HG03196 (cell line): ENCODE measurements at regions not wholly inside any gene's neighbourhood (a gene's known extent, or its start where the extent isn't known, plus 50 kb on each side); places are given as distances from the start of the nearest gene placed in this dataset.

Experiments used
- ATAC-seq: cut with Tn5 transposase; IDR thresholded peaks from one replicate; pipeline ENCODE4 v1.9.1; 2021; ENCODE audit not compliant: unreplicated experiment

DNA sequence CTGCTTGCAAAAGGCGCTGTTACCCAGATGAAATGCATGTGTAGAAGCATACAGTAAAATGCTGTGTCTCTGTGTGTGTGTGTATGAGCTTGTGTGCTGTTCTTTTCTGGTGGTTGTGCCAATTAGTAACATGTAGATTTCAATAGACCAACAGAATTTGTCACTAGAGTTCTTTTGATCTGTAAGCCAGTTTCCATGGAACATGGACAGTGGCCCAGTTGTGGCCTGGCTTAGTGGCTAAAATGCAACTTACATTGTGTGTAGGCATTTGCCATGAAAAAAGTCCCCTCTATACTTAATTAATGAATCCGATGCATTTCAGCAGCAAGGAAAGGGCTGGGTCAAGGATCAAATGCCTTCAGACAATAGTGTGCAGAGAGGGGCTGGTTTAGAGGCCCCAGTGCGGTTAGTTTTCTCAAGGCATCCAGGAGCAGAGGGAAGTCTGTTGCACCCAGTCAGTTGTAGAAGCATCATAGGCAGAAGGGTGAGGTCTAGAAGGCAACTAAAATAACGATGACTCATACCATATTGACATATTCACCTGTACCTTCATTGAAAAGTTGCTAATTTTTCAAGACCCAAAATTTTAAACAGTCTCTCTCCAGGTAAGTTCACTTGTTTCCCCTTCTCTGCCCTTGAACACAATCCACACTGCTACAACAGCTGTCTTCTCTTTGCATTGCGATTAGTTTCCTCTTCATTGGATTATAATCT is 366.9 kb upstream of the SPRED2 start:
- no peak for ATAC-seq

- no peak for ATAC-seq
These were observed 366.2 kb upstream of the SPRED2 start for GRCh38 chr2:65798641-65799040.

GRCh38 chr2:65794994-65795393 is 362.6 kb upstream of the SPRED2 start:
- no peak for ATAC-seq

DNA sequence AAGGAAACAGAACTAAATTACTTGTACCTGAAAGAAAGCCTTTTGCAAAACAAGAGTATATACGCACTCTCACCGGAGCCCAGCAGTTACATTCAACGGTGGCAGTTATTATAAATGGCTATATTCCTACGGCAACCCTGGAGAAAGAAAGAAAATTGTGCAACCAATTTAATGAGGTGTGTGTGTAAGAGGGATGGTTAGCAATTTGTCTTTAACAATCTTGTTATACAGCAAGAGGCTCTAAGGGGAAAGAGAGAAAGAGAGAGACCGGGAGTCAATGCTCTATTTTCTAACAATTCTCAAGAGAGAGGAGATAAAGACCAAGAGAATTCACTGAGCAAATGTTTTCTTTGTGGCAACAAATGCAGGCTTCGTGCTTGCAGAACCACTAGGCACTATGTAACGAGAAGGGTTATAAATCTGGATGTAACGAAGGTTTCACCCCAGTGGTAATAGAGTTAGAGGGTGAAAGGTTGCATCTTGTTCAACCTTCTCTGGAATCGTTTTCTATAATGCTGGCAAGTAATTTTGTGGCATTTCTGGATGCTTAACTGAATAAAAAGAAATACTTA is 359.1 kb upstream of the SPRED2 start:
- ATAC-seq = no peak

DNA sequence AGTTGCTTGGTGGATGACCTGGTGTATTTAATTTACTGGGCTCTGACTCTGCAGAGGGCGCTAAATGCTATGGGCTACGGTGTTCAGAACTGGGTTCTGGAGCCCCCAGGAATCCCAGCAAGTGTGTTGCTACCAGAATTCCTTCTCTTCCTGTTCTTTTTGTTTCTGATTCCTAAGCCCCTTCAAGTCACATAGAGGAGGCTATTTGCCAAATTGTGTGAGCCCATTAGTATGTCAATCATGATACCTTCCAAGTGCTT is 358.2 kb upstream of the SPRED2 start:
- ATAC-seq = no peak

DNA sequence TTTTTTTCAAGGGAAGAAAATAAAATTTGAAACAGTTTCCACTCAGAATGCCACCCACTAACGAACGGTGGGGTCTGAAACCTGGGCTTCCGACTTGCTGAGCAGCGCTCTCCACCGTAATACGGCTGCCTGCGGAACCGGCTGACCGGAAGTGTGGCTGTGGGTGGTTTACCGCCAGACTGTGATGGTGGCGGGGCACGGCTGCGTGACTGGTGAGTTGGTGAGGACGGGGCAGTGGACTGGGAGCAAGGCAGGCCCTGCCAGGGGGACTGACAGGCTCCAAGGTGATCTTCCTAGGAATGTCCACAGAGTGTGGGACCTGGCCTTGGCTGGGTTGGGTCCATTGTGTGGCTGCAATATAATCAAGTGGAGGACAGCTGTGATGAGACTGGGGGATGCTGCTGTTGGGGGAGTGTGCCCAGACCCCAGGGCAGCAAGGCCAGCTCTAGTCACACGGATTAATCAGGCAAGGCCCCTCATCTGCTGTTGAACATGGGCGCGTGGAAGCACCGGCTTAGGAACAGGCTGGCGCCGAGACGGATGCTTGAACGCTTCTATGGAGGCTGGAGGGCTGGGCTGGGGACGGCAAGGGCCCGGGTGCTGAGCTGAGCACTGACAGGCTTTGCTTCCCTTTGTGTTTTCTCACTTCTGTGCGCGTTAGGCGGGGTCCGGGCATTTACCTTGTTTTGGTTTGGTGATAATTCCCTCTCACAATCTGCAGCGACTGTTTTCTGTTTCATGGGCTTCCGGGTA is 357.7 kb upstream of the SPRED2 start:
- no peak for ATAC-seq

GRCh38 chr2:65788556-65788955 is 356.2 kb upstream of the SPRED2 start:
- ATAC-seq = no peak

DNA sequence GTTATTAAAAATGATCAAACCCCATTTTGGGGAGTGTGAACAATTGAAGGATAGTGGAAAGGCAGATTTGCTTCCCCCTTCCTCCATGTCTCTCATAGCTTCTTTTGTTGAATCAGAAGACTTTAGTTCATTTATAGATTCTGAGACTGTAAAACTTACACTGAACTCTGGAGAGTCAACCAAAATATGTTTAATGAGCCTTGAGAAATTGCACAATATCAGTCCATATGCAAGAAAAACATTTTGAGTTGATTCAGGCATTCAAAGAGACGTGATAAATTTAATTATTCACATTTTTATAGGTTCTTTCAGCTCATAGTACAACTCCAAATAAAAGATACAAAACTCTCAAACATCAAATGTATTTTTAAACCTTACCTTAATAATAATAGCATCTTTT is 354.4 kb upstream of the SPRED2 start:
- ATAC-seq = no peak

GRCh38 chr2:65786007-65786717 is 353.8 kb upstream of the SPRED2 start:
- no peak for ATAC-seq

- no peak for ATAC-seq
These were observed 350.7 kb upstream of the SPRED2 start for GRCh38 chr2:65782996-65783650.

DNA sequence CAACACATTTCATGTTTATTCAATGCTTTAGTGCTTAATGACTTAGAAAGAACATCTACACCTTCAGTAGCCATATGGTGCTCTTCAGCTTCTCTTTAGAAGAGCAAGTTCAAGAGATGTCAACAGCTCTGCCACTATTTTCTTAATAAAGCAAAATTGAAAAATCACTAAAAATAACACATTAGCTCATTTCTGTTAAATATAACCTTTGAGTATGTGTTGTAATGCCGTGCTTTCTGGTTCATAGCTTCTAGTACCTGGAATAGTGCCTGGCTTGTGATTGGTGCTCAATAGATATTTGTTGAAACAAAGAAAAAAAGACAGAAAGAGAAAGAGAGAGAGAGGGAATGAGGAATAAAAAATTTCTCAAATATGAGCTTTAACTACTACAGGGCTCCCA is 349.8 kb upstream of the SPRED2 start:
- no peak for ATAC-seq

DNA sequence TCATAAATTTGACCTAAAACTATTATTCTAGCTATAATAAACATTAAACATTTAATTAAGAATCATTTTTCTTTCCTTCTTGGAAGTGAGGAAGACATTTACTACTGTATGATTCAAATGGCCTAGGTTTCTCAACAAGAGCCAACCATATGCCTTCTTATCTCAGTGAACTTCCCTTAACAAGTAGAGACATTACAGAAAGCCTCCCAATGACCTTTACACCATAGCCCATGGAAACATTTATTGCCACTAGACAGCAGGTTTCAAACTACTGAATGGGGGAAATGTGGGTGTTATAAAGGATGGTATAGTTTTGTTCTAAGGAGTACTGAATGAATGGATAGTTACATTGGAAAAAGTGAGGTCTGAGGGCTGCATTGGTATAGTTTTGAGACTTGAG is 349.4 kb upstream of the SPRED2 start:
- no peak for ATAC-seq

DNA sequence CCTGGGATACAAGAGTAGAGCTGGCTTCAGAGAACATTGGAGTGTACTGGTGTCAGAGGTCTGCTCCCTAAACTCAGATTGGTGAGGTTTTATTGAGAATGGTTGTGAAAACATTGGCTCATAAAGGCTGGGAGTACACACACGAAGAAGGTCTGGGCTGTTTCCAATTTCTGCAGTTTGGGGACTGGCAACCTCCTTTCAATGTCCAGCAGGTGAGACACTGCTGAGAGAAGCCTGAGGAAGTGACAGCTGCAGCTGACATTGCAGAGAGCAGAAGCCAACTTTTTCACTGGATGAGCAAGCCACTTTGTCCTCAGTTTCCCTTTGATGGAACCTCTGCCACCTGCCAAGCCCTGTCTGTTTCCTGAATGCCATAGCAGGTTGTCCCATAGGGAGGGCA is 346.6 kb upstream of the SPRED2 start:
- ATAC-seq = no peak

DNA sequence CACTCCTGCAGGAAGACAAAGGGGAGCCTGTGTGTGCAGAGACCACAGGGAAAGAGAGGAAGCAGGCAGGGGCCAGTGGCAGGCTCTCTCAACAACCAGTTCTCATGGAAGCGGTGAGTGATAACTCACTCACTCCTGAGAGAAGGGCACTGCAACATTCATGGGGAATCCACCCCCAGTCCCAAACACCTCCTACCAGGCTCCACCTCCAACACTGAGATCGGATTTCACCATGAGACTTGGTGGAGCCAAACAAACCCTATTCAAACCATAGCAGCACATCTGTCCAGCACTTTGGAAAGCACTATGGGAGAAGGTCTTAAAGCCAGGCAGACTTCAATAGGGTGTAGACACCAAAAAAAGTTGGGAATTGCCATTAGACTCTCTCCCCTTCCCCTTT is 345.7 kb upstream of the SPRED2 start:
- ATAC-seq = no peak

DNA sequence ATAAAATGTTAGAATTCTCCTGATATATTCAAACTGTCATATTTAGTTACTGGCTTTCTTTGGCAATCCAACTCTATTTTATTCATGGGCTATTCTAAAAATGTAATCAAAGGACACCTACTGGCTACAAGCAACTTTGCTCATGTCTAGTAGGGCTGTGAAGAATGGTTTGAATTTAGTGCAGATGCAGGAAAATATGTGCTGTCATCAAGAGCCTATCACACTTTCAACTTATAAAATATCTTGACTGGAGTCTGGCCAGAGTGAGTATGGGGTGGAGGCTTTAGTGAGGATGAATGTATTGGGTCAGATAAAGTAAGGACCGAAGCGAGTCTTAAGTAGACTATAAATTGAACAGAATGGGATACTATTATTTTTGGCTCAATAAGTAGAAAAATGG is 343.4 kb upstream of the SPRED2 start:
- no peak for ATAC-seq

- no peak for ATAC-seq
These were observed 335.5 kb upstream of the SPRED2 start for GRCh38 chr2:65767946-65768345.

GRCh38 chr2:65766768-65767267 is 334.4 kb upstream of the SPRED2 start:
- ATAC-seq = no peak

GRCh38 chr2:65765376-65765775 is 333.0 kb upstream of the SPRED2 start:
- no peak for ATAC-seq

DNA sequence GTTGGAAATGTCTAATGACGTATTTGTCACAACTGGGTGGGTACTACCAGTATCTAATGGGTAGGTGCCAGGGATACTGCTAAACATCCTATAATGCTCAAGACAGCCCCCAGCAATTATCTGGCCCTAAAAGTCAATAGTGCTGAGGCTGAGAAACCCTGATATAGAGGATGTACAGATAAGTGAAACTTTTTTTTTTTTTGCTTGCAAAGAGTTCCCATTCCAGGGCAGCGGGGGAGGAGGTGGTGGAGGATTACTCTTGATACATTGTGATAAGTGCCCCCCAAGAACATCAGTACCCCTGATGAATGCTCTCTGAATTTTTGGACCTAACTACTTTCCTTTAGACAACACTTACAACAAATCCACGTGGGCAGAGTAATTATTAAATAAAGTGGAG is 329.7 kb upstream of the SPRED2 start:
- no peak for ATAC-seq

GRCh38 chr2:65754219-65754618 is 321.8 kb upstream of the SPRED2 start:
- ATAC-seq = no peak

DNA sequence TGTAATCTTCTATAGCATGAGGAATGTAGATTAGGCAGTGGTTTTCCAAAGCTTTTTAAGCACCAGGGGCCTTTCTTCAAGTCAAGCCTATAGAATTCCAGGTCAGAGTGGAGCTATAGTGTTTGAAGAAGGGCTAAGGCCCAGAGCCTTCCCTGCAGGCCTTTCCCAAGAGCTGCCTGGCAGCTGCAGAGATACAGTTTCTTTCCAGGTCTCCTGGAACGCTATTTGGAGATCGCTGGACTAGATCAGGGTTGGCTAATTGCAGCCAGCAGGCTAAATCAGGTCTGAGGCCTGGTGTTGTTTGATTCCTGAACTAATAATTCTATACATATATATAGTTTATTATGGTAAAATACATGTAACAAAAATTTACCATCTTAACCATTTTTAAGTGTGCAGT is 319.0 kb upstream of the SPRED2 start:
- ATAC-seq = no peak
